WTC11 (cell line): ENCODE measurements at regions not wholly inside any gene's neighbourhood (a gene's known extent, or its start where the extent isn't known, plus 50 kb on each side); places are given as distances from the start of the nearest gene placed in this dataset.

Experiments
- ATAC-seq: fragments of 200-7000 bp; cut with Tn5 transposase; 2 replicates; pipeline ENCODE4 v1.10.0; 2021; ENCODE audit warnings: mild to moderate bottlenecking, moderate library complexity
- CTCF ChIA-PET: fragments of 300-600 bp; sonication (Branson Sonifier 250); formaldehyde crosslinking; loops from one replicate; lab custom pipeline; 2021; ENCODE audit warnings: antibody characterized with exemption; lab: Charles Lee
- POLR2A ChIA-PET: fragments of 350-600 bp; sonication (Branson Sonifier 250); formaldehyde crosslinking; loops from one replicate; lab custom pipeline; 2021; ENCODE audit warnings: antibody characterized with exemption; lab: Charles Lee
- DNase-seq: peaks from one replicate; pipeline ENCODE4 v3.0.0; 2021; ENCODE audit warnings: low spot score
- H3K27ac Mint-ChIP-seq: 2 replicates; pipeline ENCODE4 v1.8.0; 2021; ENCODE audit warnings: mixed read lengths
- H3K27me3 Mint-ChIP-seq: 2 replicates; pipeline ENCODE4 v1.8.0; 2021; ENCODE audit warnings: low read depth, mild to moderate bottlenecking, moderate library complexity, mixed read lengths
- H3K36me3 Mint-ChIP-seq: 2 replicates; pipeline ENCODE4 v1.8.0; 2021; ENCODE audit warnings: mixed read lengths
- H3K4me1 Mint-ChIP-seq: 2 replicates; pipeline ENCODE4 v1.8.0; 2022; ENCODE audit warnings: mixed read lengths
- H3K4me3 Mint-ChIP-seq: 2 replicates; pipeline ENCODE4 v1.8.0; 2021; ENCODE audit warnings: mild to moderate bottlenecking, moderate library complexity, mixed read lengths
- H3K9me3 Mint-ChIP-seq: 2 replicates; pipeline ENCODE4 v1.8.0; 2021; ENCODE audit warnings: mixed read lengths
- AFF4 ChIP-seq: sonication (generic); formaldehyde crosslinking; IDR thresholded peaks from 2 replicates; pipeline ENCODE4 v1.8.1; 2023; ENCODE audit warnings: mild to moderate bottlenecking, missing genetic modification reagents, borderline replicate concordance
- ESRRA ChIP-seq: sonication (generic); formaldehyde crosslinking; IDR thresholded peaks from 2 replicates; pipeline ENCODE4 v1.8.1; 2022; ENCODE audit warnings: mild to moderate bottlenecking, missing genetic modification reagents, borderline replicate concordance
- FOXP4 ChIP-seq: sonication (generic); formaldehyde crosslinking; IDR thresholded peaks from 2 replicates; pipeline ENCODE4 v1.8.0; 2022; ENCODE audit warnings: mild to moderate bottlenecking, missing genetic modification reagents
- JUN ChIP-seq: sonication (generic); formaldehyde crosslinking; IDR thresholded peaks from 2 replicates; pipeline ENCODE4 v1.8.0; 2023; ENCODE audit warnings: mild to moderate bottlenecking, missing genetic modification reagents
- KAT7 ChIP-seq: sonication (generic); formaldehyde crosslinking; IDR thresholded peaks from 2 replicates; pipeline ENCODE4 v1.8.1; 2023; ENCODE audit warnings: missing genetic modification reagents, mild to moderate bottlenecking, borderline replicate concordance
- NR3C1 ChIP-seq: sonication (generic); formaldehyde crosslinking; conservative IDR thresholded peaks from 2 replicates; pipeline ENCODE4 v1.8.1; 2023; ENCODE audit warnings: low read depth, mild to moderate bottlenecking, missing genetic modification reagents
- RORB ChIP-seq: fragments of 250-450 bp; sonication (Bioruptor Pico); IDR thresholded peaks from 2 replicates; pipeline ENCODE4 v1.9.0; 2021; ENCODE audit warnings: mild to moderate bottlenecking
- ZBTB21 ChIP-seq: sonication (generic); formaldehyde crosslinking; IDR thresholded peaks from 2 replicates; pipeline ENCODE4 v1.8.1; 2023; ENCODE audit warnings: mild to moderate bottlenecking, missing genetic modification reagents, borderline replicate concordance
- ZNF121 ChIP-seq: sonication (generic); formaldehyde crosslinking; IDR thresholded peaks from 2 replicates; pipeline ENCODE4 v1.8.0; 2023; ENCODE audit warnings: missing genetic modification reagents
- ZNF138 ChIP-seq: sonication (generic); formaldehyde crosslinking; conservative IDR thresholded peaks from 2 replicates; pipeline ENCODE4 v1.8.1; 2022; ENCODE audit warnings: mild to moderate bottlenecking, moderate library complexity, missing genetic modification reagents
- ZNF232 ChIP-seq: sonication (generic); formaldehyde crosslinking; IDR thresholded peaks from 2 replicates; pipeline ENCODE4 v1.8.0; 2022; ENCODE audit warnings: mild to moderate bottlenecking, missing genetic modification reagents
- ZNF281 ChIP-seq: sonication (generic); formaldehyde crosslinking; IDR thresholded peaks from 2 replicates; pipeline ENCODE4 v1.8.0; 2023; ENCODE audit warnings: mild to moderate bottlenecking, missing genetic modification reagents
- ZNF423 ChIP-seq: fragments of 250-450 bp; sonication (Bioruptor Pico); IDR thresholded peaks from 2 replicates; pipeline ENCODE4 v2.1.2; 2022; ENCODE audit warnings: mild to moderate bottlenecking, moderate library complexity
- ZNF425 ChIP-seq: fragments of 250-450 bp; sonication (Bioruptor Pico); conservative IDR thresholded peaks from 2 replicates; pipeline ENCODE4 v1.9.0; 2021; ENCODE audit warnings: mild to moderate bottlenecking
- TF ChIP-seq, protein P1 (sequence below): sonication (generic); formaldehyde crosslinking; conservative IDR thresholded peaks from 2 replicates; pipeline ENCODE4 v1.8.1; 2023; ENCODE audit warnings: mild to moderate bottlenecking, low read depth, missing genetic modification reagents, moderate library complexity
- TF ChIP-seq, protein P2 (sequence below): sonication (generic); formaldehyde crosslinking; IDR thresholded peaks from 2 replicates; pipeline ENCODE4 v1.8.1; 2022; ENCODE audit warnings: mild to moderate bottlenecking, missing genetic modification reagents, moderate library complexity, borderline replicate concordance

DNA sequence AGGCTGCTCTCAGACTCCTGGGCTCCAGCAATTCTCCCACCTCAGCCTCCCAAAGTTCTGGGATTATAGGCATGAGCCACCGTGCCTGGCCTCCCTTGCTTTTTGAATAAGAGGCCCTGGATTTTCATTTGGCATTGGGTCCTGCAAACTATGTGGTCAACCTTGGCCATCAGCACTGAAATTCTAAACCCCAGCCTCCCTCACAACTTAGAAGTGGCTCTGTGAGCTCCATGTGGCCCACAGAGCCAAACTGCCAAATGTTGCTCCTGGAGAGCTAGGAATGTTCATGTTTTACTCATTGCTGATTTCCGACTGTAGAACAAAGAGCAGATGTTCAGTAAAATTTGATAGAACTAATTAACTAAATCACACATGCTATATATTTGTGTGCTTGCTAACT is 210.6 kb upstream of the AGAP1 start (continued):
- no peak for TF ChIP-seq ZNF232
- no peak for TF ChIP-seq NR3C1
- TF ChIP-seq KAT7 (CRISPR knock-in tag) = no peak
- TF ChIP-seq ZNF138 = no peak
- TF ChIP-seq, protein P1, sequence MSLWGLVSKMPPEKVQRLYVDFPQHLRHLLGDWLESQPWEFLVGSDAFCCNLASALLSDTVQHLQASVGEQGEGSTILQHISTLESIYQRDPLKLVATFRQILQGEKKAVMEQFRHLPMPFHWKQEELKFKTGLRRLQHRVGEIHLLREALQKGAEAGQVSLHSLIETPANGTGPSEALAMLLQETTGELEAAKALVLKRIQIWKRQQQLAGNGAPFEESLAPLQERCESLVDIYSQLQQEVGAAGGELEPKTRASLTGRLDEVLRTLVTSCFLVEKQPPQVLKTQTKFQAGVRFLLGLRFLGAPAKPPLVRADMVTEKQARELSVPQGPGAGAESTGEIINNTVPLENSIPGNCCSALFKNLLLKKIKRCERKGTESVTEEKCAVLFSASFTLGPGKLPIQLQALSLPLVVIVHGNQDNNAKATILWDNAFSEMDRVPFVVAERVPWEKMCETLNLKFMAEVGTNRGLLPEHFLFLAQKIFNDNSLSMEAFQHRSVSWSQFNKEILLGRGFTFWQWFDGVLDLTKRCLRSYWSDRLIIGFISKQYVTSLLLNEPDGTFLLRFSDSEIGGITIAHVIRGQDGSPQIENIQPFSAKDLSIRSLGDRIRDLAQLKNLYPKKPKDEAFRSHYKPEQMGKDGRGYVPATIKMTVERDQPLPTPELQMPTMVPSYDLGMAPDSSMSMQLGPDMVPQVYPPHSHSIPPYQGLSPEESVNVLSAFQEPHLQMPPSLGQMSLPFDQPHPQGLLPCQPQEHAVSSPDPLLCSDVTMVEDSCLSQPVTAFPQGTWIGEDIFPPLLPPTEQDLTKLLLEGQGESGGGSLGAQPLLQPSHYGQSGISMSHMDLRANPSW (CRISPR knock-in tag) = no peak
- no peak for TF ChIP-seq RORB
- no peak for TF ChIP-seq AFF4

GRCh38 chr2:235286622-235287374 is 207.0 kb upstream of the AGAP1 start:
- ATAC-seq (no peak), DNase-seq (no peak)
- POLR2A ChIA-PET = no interaction called here
- H3K4me3 Mint-ChIP-seq = no peak overlapping the region
- no peaks in the 10 kb centered on the region for H3K36me3 Mint-ChIP-seq
- TF ChIP-seq ZNF423 (CRISPR knock-in tag) (no peak), ZNF281 (CRISPR knock-in tag) (no peak), ZBTB21 (no peak), ESRRA (no peak)
- no peak overlapping the region for H3K27ac Mint-ChIP-seq
- H3K27me3 Mint-ChIP-seq = peaks cover 3% of the 10 kb centered on the region; the same call in 1 of the 2 replicates
- no peaks in the 10 kb centered on the region for H3K4me1 Mint-ChIP-seq
- CTCF ChIA-PET = interaction anchor here (1.2 kb wide), 1 partner anchor 307 kb away, joined by 4 read pairs; no protein-coding TSS in a partner anchor
- no peaks in the 10 kb centered on the region for H3K9me3 Mint-ChIP-seq

GRCh38 chr2:235287375-235287733 is 206.5 kb upstream of the AGAP1 start:
- ChIA-PET CTCF (no interaction called here), POLR2A (no interaction called here)
- no peaks in the 10 kb centered on the region for H3K36me3 Mint-ChIP-seq
- no peaks in the 10 kb centered on the region for H3K9me3 Mint-ChIP-seq
- H3K27ac Mint-ChIP-seq = no peak overlapping the region
- no peak for ATAC-seq
- peaks cover 3% of the 10 kb centered on the region; the same call in 1 of the 2 replicates for H3K27me3 Mint-ChIP-seq
- H3K4me3 Mint-ChIP-seq = no peak overlapping the region
- no peak for DNase-seq
- no peaks in the 10 kb centered on the region for H3K4me1 Mint-ChIP-seq
- TF ChIP-seq JUN (CRISPR knock-in tag) (no peak), ZNF425 (no peak), ZNF121 (CRISPR knock-in tag) (no peak), FOXP4 (no peak)
- TF ChIP-seq, protein P2, sequence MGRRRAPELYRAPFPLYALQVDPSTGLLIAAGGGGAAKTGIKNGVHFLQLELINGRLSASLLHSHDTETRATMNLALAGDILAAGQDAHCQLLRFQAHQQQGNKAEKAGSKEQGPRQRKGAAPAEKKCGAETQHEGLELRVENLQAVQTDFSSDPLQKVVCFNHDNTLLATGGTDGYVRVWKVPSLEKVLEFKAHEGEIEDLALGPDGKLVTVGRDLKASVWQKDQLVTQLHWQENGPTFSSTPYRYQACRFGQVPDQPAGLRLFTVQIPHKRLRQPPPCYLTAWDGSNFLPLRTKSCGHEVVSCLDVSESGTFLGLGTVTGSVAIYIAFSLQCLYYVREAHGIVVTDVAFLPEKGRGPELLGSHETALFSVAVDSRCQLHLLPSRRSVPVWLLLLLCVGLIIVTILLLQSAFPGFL = no peak
